IMR-90 (cell line): ENCODE measurements at regions not wholly inside any gene's neighbourhood (a gene's known extent, or its start where the extent isn't known, plus 50 kb on each side); places are given as distances from the start of the nearest gene placed in this dataset.

Experiments used
- ATAC-seq: fragments of 200-7000 bp; cut with Tn5 transposase; 2 replicates; pipeline ENCODE4 v1.9.1; 2020; ENCODE audit warnings: low read depth, mild to moderate bottlenecking, moderate library complexity
- BruUV-seq: library from RNA; stranded (reverse); fragments of 400-500 nt; replicated peaks from 2 replicates; lab custom pipeline; 2021; lab: Mats Ljungman, UMichigan
- CTCF ChIA-PET: fragments of 300-600 bp; formaldehyde crosslinking; extraction: SDS; loops from one replicate; lab custom pipeline; 2021; ENCODE audit warnings: antibody characterized with exemption; lab: Yijun Ruan, JAX
- POLR2A ChIA-PET: fragments of 300-600 bp; sonication (Branson Sonifier 250); formaldehyde crosslinking; loops from one replicate; lab custom pipeline; 2022; ENCODE audit warnings: antibody characterized with exemption; ENCODE audit not compliant: unreplicated experiment; lab: Charles Lee
- DNase-seq: peaks from one replicate; pipeline ENCODE4 v3.0.0; 2013
- H2AFZ ChIP-seq: replicated peaks from 2 replicates; pipeline ENCODE3; 2013; ENCODE audit warnings: low read length, mild to moderate bottlenecking; ENCODE audit not compliant: poor library complexity
- H2AK5ac ChIP-seq: 2 replicates; pipeline ENCODE4 v1.6.1; 2013; ENCODE audit warnings: low read depth, low read length, inconsistent platforms
- H2AK9ac ChIP-seq: replicated peaks from 2 replicates; pipeline ENCODE3; 2013; ENCODE audit warnings: mild to moderate bottlenecking, low read depth, low read length, moderate library complexity; ENCODE audit not compliant: poor library complexity
- H2BK120ac ChIP-seq: 2 replicates; pipeline ENCODE4 v1.6.1; 2013; ENCODE audit warnings: low read depth, low read length, inconsistent platforms
- H2BK15ac ChIP-seq: 3 replicates; pipeline ENCODE4 v1.6.1; 2013; ENCODE audit warnings: low read depth, low read length, inconsistent platforms
- H2BK20ac ChIP-seq: 2 replicates; pipeline ENCODE4 v1.6.1; 2013; ENCODE audit warnings: low read depth, mild to moderate bottlenecking, inconsistent platforms, low read length, moderate library complexity
- H2BK5ac ChIP-seq: 2 replicates; pipeline ENCODE4 v1.6.1; 2013; ENCODE audit warnings: mild to moderate bottlenecking, low read depth, low read length, inconsistent platforms; ENCODE audit not compliant: poor library complexity, severe bottlenecking
- H3K14ac ChIP-seq: replicated peaks from 2 replicates; pipeline ENCODE4 v1.6.1; 2013; ENCODE audit warnings: low read depth, low read length, inconsistent platforms
- H3K18ac ChIP-seq: 2 replicates; pipeline ENCODE4 v1.6.1; 2013; ENCODE audit warnings: low read depth, low read length, control low read depth
- H3K23ac ChIP-seq: 2 replicates; pipeline ENCODE4 v1.6.1; 2013; ENCODE audit warnings: low read depth, low read length, inconsistent platforms
- H3K27ac ChIP-seq: 2 replicates; pipeline ENCODE4 v1.5.1; 2013; ENCODE audit warnings: mild to moderate bottlenecking, control low read depth, low read length; ENCODE audit not compliant: insufficient read depth
- H3K27me3 ChIP-seq: 2 replicates; pipeline ENCODE4 v1.6.1; 2013; ENCODE audit warnings: low read length; ENCODE audit not compliant: control insufficient read depth, insufficient read depth
- H3K36me3 ChIP-seq: 2 replicates; pipeline ENCODE4 v1.6.1; 2013; ENCODE audit warnings: low read length, mixed read lengths; ENCODE audit not compliant: control insufficient read depth, insufficient read depth
- H3K4ac ChIP-seq: 2 replicates; pipeline ENCODE4 v1.6.1; 2013; ENCODE audit warnings: low read depth, low read length, inconsistent platforms
- H3K4me1 ChIP-seq: 2 replicates; pipeline ENCODE4 v1.6.1; 2013; ENCODE audit warnings: low read length, mixed read lengths; ENCODE audit not compliant: control insufficient read depth, insufficient read depth
- H3K4me2 ChIP-seq: 2 replicates; pipeline ENCODE4 v1.6.1; 2013; ENCODE audit warnings: low read depth, mild to moderate bottlenecking, control low read depth, low read length, moderate library complexity
- H3K4me3 ChIP-seq: 2 replicates; pipeline ENCODE4 v1.5.1; 2013; ENCODE audit warnings: low read depth, mild to moderate bottlenecking, control low read depth, low read length, moderate library complexity; ENCODE audit not compliant: insufficient read depth
- H3K56ac ChIP-seq: 2 replicates; pipeline ENCODE4 v1.6.1; 2013; ENCODE audit warnings: low read length, inconsistent platforms; ENCODE audit not compliant: insufficient read depth; ENCODE audit errors: extremely low read depth
- H3K79me1 ChIP-seq, 2 experiments: 2 replicates each; pipeline ENCODE4 v1.6.1; 2013; ENCODE audit warnings: low read length in 2 of 2, inconsistent platforms in 1 of 2, low read depth in 1 of 2
- H3K9ac ChIP-seq: 2 replicates; pipeline ENCODE4 v1.6.1; 2013; ENCODE audit warnings: low read depth, low read length, control low read depth
- H3K9me1 ChIP-seq: 2 replicates; pipeline ENCODE4 v1.6.1; 2013; ENCODE audit warnings: low read length, inconsistent platforms; ENCODE audit not compliant: insufficient read depth
- H3K9me3 ChIP-seq: 2 replicates; pipeline ENCODE4 v1.6.1; 2013; ENCODE audit warnings: low read length; ENCODE audit not compliant: control insufficient read depth, insufficient read depth
- H4K20me1 ChIP-seq: 2 replicates; pipeline ENCODE4 v1.6.1; 2013; ENCODE audit warnings: low read length, inconsistent platforms; ENCODE audit not compliant: insufficient read depth
- H4K5ac ChIP-seq: 2 replicates; pipeline ENCODE4 v1.6.1; 2013; ENCODE audit warnings: mild to moderate bottlenecking, low read depth, low read length, control low read depth
- H4K8ac ChIP-seq, 2 experiments: 2 replicates each; pipeline ENCODE4 v1.6.1; 2013; ENCODE audit warnings: low read depth in 2 of 2, low read length in 2 of 2, control low read depth in 1 of 2, inconsistent platforms in 1 of 2
- H4K91ac ChIP-seq: 2 replicates; pipeline ENCODE4 v1.6.1; 2013; ENCODE audit warnings: low read depth, low read length, inconsistent platforms; ENCODE audit not compliant: insufficient read depth
- BHLHE40 ChIP-seq: fragments of 150-350 bp; IDR thresholded peaks from 2 replicates; pipeline ENCODE4 v1.6.1; 2016; ENCODE audit warnings: mild to moderate bottlenecking, low read depth, low read length
- CEBPB ChIP-seq: IDR thresholded peaks from 2 replicates; pipeline ENCODE4 v1.6.1; 2012; ENCODE audit warnings: low read depth, low read length, improper control_type of control experiment
- CHD1 ChIP-seq: IDR thresholded peaks from 2 replicates; pipeline ENCODE4 v1.6.1; 2012; ENCODE audit warnings: low read depth, low read length, improper control_type of control experiment
- FOS ChIP-seq: fragments of 150-350 bp; IDR thresholded peaks from 2 replicates; pipeline ENCODE4 v1.6.1; 2016; ENCODE audit warnings: low read depth, low read length
- MAFK ChIP-seq: IDR thresholded peaks from 2 replicates; pipeline ENCODE4 v1.6.1; 2012; ENCODE audit warnings: low read depth, low read length, improper control_type of control experiment
- MAZ ChIP-seq: IDR thresholded peaks from 2 replicates; pipeline ENCODE4 v1.6.1; 2012; ENCODE audit warnings: low read depth, mild to moderate bottlenecking, low read length, improper control_type of control experiment, moderate library complexity, borderline replicate concordance
- MXI1 ChIP-seq: IDR thresholded peaks from 2 replicates; pipeline ENCODE4 v1.6.1; 2012; ENCODE audit warnings: low read depth, mild to moderate bottlenecking, low read length, moderate library complexity, borderline replicate concordance
- RAD21 ChIP-seq: IDR thresholded peaks from 2 replicates; pipeline ENCODE4 v1.6.1; 2012; ENCODE audit warnings: low read length, improper control_type of control experiment
- RCOR1 ChIP-seq: IDR thresholded peaks from 2 replicates; pipeline ENCODE4 v1.6.1; 2012; ENCODE audit warnings: mild to moderate bottlenecking, low read length, improper control_type of control experiment; ENCODE audit not compliant: insufficient replicate concordance
- RFX5 ChIP-seq: IDR thresholded peaks from 2 replicates; pipeline ENCODE4 v1.8.0; 2012; ENCODE audit warnings: low read depth, mild to moderate bottlenecking, low read length, moderate library complexity
- dilution Hi-C: fragments of 300-500 bp; cut with HindIII; formaldehyde crosslinking; loops from one replicate; pipeline ENCODE4 v1.14.3; 2018; ENCODE audit warnings: low sequenced_read_pairs; ENCODE audit not compliant: unreplicated experiment
- in situ Hi-C: fragments of 300-500 bp; cut with MboI; formaldehyde crosslinking; loops from 3 replicates; pipeline ENCODE4 v1.14.3; 2019; ENCODE audit warnings: low sequenced_read_pairs, inconsistent platforms, mixed read lengths
- intact Hi-C: fragments of 100-400 bp; cut with micrococcal nuclease; formaldehyde crosslinking; loops from 2 replicates; pipeline ENCODE4 v1.10.0; 2022

DNA sequence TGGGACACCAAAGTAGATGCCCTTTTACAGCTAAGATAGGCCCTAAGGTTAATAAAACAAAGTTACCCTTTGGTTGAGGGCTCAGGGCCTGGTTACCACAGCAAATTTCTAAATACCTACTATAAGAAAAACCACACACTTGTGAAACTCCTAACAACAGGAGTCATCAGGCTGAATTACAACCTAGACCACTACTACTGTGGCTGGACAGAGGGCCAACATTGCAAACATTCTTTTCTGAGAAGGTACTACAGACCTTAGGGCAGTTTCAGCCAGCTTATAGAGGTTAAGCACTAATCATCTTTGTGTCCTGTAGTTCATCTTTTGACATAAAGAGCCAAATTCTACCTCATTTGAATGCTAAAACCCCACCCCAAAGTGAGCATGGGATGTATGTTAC, 504.0 kb downstream of the RAPGEF2 start:
- H2BK5ac ChIP-seq = no peak overlapping the region
- ATAC-seq = no peak
- H3K9ac ChIP-seq = no peak overlapping the region
- POLR2A ChIA-PET = no interaction called here
- H3K23ac ChIP-seq = no peak overlapping the region
- H2AK9ac ChIP-seq = no peak overlapping the region
- intact Hi-C loops (no loop called here), dilution Hi-C loops (no loop called here), in situ Hi-C loops (no loop called here)
- H4K5ac ChIP-seq = no peak overlapping the region
- no peak overlapping the region for H3K18ac ChIP-seq
- TF ChIP-seq RCOR1 (no peak), MXI1 (no peak), RAD21 (no peak), RFX5 (no peak), FOS (no peak), MAZ (no peak), CEBPB (no peak), MAFK (no peak), CHD1 (no peak), BHLHE40 (no peak)
- H3K9me3 ChIP-seq = no peaks in the 10 kb centered on the region
- BruUV-seq = no TSS peak
- no peak overlapping the region for H2BK20ac ChIP-seq
- no peak for DNase-seq
- no peak overlapping the region for H4K8ac ChIP-seq
- H3K14ac ChIP-seq = no peak overlapping the region
- no peak overlapping the region for H2BK120ac ChIP-seq
- no peaks in the 10 kb centered on the region for H3K36me3 ChIP-seq
- no peak overlapping the region for H3K27ac ChIP-seq
- H3K79me1 ChIP-seq = no peaks in the 10 kb centered on the region
- no peak overlapping the region for H4K91ac ChIP-seq
- CTCF ChIA-PET = no interaction called here
- no peak overlapping the region for H3K4me3 ChIP-seq
- H3K27me3 ChIP-seq = no peaks in the 10 kb centered on the region
- no peaks in the 10 kb centered on the region for H3K4me1 ChIP-seq
- H2AFZ ChIP-seq = no peak overlapping the region
- no peak overlapping the region for H2BK15ac ChIP-seq
- H3K4me2 ChIP-seq = no peak overlapping the region
- H2AK5ac ChIP-seq = no peak overlapping the region
- H4K20me1 ChIP-seq = no peaks in the 10 kb centered on the region
- H3K56ac ChIP-seq = no peak overlapping the region
- H3K9me1 ChIP-seq = no peaks in the 10 kb centered on the region
- H3K4ac ChIP-seq = no peak overlapping the region
